HepG2 (cell line): ENCODE measurements at regions not wholly inside any gene's neighbourhood (a gene's known extent, or its start where the extent isn't known, plus 50 kb on each side); places are given as distances from the start of the nearest gene placed in this dataset.

Source experiments
- AHR ChIP-seq: IDR thresholded peaks from 2 replicates; pipeline ENCODE4 v1.6.1; 2018; ENCODE audit warnings: missing genetic modification reagents, missing compliant biosample characterization
- CC2D1A ChIP-seq: sonication (generic); formaldehyde crosslinking; IDR thresholded peaks from 2 replicates; pipeline ENCODE4 v1.8.1; 2023; ENCODE audit warnings: mild to moderate bottlenecking, missing genetic modification reagents
- MEIS1 ChIP-seq: sonication (generic); formaldehyde crosslinking; IDR thresholded peaks from 2 replicates; pipeline ENCODE4 v1.9.0; 2021; ENCODE audit warnings: mild to moderate bottlenecking, missing genetic modification reagents, moderate library complexity, borderline replicate concordance
- NFE2L1 ChIP-seq: sonication (generic); formaldehyde crosslinking; IDR thresholded peaks from 2 replicates; pipeline ENCODE4 v1.4.0; 2020; ENCODE audit warnings: missing genetic modification reagents, mild to moderate bottlenecking, borderline replicate concordance
- POLR2AphosphoS5 ChIP-seq: IDR thresholded peaks from 2 replicates; pipeline ENCODE4 v1.6.1; 2012; ENCODE audit warnings: low read depth, low read length
- ZC3H4 ChIP-seq: sonication (generic); formaldehyde crosslinking; IDR thresholded peaks from 2 replicates; pipeline ENCODE4 v1.4.0; 2020; ENCODE audit warnings: missing genetic modification reagents, borderline replicate concordance
- ZNF557 ChIP-seq: sonication (generic); formaldehyde crosslinking; IDR thresholded peaks from 2 replicates; pipeline ENCODE4 v1.4.0; 2020; ENCODE audit warnings: missing genetic modification reagents

DNA sequence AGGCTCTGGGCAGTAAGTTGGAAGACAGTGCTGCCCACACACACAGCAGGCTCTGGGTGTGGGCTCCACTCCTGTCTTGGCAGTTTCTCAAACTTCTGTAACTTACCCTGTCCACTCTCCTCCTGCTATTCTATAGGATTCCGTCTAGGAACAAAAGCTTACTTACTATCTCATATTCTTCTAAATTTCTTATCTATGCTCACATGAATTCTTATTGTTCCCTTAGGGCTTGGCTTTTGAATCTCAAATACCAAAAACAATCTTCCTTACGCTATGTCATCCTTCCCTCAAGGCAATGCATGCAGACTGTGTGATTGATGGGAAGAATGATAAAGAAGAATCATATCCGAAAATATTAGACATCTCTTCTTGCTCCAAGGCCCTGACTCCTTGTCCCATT, 425.9 kb upstream of the ONECUT1 start:
- TF ChIP-seq AHR (CRISPR knock-in tag) (no peak), ZC3H4 (CRISPR knock-in tag) (no peak), POLR2AphosphoS5 (no peak), MEIS1 (CRISPR knock-in tag) (no peak), NFE2L1 (CRISPR knock-in tag) (no peak), CC2D1A (no peak), ZNF557 (CRISPR knock-in tag) (no peak)
